ENCODE measurements at regions not wholly inside any gene's neighbourhood (a gene's known extent, or its start where the extent isn't known, plus 50 kb on each side); places are given as distances from the start of the nearest gene placed in this dataset.

DNA sequence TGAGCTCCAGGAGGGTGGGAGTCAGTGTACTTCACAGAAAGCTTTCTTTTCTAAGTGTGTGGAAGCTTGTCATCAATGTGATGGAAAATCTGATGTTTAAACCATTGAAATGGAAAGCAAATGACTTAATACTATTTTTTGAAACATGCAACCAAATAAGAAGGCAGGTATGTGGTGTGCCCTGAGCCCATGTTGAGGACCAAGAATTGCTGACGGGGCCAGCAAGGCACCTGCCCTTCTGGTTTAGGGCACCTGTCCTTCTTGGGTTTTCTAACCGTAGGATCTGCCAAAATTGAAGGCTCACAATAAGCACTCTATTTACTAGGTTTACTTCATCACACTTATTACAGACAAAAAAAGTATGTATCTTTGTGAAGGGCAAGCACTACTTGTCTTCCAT, 537.7 kb downstream of the SOCS6 start:
- no peak for ATAC-seq
- no peak overlapping the region for H3K4me3 Mint-ChIP-seq
- H3K27me3 Mint-ChIP-seq (ENCODE audit: low read depth), result peaks cover 4% of the 10 kb centered on the region
- ChIA-PET CTCF (no interaction called here), POLR2A (no interaction called here)
- DNase-seq (ENCODE audit: low spot score), result no peak
- peaks cover 78% of the 10 kb centered on the region for H3K9me3 Mint-ChIP-seq
- H3K36me3 Mint-ChIP-seq, result peaks cover 62% of the 10 kb centered on the region
- TF ChIP-seq GABPB1 (CRISPR knock-in tag; IDR thresholded peaks at IDR 0.05) (no peak), KAT7 (CRISPR knock-in tag; IDR thresholded peaks at IDR 0.05; ENCODE audit: borderline replicate concordance) (no peak), PRRX2 (CRISPR knock-in tag; IDR thresholded peaks at IDR 0.05) (no peak), MXD4 (CRISPR knock-in tag; IDR thresholded peaks at IDR 0.05; ENCODE audit: borderline replicate concordance) (no peak), NR2C2 (CRISPR knock-in tag; IDR thresholded peaks at IDR 0.05) (no peak), ZNF263 (CRISPR knock-in tag; IDR thresholded peaks at IDR 0.05; ENCODE audit: low read depth) (no peak), ZNF121 (CRISPR knock-in tag; IDR thresholded peaks at IDR 0.05) (no peak), NR3C1 (CRISPR knock-in tag; conservative IDR thresholded peaks at IDR 0.05; ENCODE audit: low read depth) (no peak), GTF2I (CRISPR knock-in tag; conservative IDR thresholded peaks at IDR 0.05) (no peak), CBFB (CRISPR knock-in tag; IDR thresholded peaks at IDR 0.05; ENCODE audit: low read depth) (no peak), ZNF671 (CRISPR knock-in tag; IDR thresholded peaks at IDR 0.05) (no peak), FOXP1 (CRISPR knock-in tag; IDR thresholded peaks at IDR 0.05; ENCODE audit: borderline replicate concordance) (no peak), NFE2L1 (CRISPR knock-in tag; IDR thresholded peaks at IDR 0.05) (no peak)
- TF ChIP-seq, protein P1, sequence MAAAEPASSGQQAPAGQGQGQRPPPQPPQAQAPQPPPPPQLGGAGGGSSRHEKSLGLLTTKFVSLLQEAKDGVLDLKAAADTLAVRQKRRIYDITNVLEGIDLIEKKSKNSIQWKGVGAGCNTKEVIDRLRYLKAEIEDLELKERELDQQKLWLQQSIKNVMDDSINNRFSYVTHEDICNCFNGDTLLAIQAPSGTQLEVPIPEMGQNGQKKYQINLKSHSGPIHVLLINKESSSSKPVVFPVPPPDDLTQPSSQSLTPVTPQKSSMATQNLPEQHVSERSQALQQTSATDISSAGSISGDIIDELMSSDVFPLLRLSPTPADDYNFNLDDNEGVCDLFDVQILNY (CRISPR knock-in tag; IDR thresholded peaks at IDR 0.05), result no peak
- TF ChIP-seq, protein P2, sequence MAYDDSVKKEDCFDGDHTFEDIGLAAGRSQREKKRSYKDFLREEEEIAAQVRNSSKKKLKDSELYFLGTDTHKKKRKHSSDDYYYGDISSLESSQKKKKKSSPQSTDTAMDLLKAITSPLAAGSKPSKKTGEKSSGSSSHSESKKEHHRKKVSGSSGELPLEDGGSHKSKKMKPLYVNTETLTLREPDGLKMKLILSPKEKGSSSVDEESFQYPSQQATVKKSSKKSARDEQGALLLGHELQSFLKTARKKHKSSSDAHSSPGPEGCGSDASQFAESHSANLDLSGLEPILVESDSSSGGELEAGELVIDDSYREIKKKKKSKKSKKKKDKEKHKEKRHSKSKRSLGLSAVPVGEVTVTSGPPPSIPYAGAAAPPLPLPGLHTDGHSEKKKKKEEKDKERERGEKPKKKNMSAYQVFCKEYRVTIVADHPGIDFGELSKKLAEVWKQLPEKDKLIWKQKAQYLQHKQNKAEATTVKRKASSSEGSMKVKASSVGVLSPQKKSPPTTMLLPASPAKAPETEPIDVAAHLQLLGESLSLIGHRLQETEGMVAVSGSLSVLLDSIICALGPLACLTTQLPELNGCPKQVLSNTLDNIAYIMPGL (CRISPR knock-in tag; IDR thresholded peaks at IDR 0.05), result no peak
- TF ChIP-seq, protein P3, sequence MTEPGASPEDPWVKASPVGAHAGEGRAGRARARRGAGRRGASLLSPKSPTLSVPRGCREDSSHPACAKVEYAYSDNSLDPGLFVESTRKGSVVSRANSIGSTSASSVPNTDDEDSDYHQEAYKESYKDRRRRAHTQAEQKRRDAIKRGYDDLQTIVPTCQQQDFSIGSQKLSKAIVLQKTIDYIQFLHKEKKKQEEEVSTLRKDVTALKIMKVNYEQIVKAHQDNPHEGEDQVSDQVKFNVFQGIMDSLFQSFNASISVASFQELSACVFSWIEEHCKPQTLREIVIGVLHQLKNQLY (CRISPR knock-in tag; IDR thresholded peaks at IDR 0.05), result no peak
- TF ChIP-seq, protein P4, sequence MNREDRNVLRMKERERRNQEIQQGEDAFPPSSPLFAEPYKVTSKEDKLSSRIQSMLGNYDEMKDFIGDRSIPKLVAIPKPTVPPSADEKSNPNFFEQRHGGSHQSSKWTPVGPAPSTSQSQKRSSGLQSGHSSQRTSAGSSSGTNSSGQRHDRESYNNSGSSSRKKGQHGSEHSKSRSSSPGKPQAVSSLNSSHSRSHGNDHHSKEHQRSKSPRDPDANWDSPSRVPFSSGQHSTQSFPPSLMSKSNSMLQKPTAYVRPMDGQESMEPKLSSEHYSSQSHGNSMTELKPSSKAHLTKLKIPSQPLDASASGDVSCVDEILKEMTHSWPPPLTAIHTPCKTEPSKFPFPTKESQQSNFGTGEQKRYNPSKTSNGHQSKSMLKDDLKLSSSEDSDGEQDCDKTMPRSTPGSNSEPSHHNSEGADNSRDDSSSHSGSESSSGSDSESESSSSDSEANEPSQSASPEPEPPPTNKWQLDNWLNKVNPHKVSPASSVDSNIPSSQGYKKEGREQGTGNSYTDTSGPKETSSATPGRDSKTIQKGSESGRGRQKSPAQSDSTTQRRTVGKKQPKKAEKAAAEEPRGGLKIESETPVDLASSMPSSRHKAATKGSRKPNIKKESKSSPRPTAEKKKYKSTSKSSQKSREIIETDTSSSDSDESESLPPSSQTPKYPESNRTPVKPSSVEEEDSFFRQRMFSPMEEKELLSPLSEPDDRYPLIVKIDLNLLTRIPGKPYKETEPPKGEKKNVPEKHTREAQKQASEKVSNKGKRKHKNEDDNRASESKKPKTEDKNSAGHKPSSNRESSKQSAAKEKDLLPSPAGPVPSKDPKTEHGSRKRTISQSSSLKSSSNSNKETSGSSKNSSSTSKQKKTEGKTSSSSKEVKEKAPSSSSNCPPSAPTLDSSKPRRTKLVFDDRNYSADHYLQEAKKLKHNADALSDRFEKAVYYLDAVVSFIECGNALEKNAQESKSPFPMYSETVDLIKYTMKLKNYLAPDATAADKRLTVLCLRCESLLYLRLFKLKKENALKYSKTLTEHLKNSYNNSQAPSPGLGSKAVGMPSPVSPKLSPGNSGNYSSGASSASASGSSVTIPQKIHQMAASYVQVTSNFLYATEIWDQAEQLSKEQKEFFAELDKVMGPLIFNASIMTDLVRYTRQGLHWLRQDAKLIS (CRISPR knock-in tag; IDR thresholded peaks at IDR 0.05; ENCODE audit: borderline replicate concordance), result no peak
- TF ChIP-seq, protein P5, sequence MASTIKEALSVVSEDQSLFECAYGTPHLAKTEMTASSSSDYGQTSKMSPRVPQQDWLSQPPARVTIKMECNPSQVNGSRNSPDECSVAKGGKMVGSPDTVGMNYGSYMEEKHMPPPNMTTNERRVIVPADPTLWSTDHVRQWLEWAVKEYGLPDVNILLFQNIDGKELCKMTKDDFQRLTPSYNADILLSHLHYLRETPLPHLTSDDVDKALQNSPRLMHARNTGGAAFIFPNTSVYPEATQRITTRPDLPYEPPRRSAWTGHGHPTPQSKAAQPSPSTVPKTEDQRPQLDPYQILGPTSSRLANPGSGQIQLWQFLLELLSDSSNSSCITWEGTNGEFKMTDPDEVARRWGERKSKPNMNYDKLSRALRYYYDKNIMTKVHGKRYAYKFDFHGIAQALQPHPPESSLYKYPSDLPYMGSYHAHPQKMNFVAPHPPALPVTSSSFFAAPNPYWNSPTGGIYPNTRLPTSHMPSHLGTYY (CRISPR knock-in tag; IDR thresholded peaks at IDR 0.05), result no peak
- no peaks in the 10 kb centered on the region for H3K4me1 Mint-ChIP-seq
- no peak overlapping the region for H3K27ac Mint-ChIP-seq

DNA sequence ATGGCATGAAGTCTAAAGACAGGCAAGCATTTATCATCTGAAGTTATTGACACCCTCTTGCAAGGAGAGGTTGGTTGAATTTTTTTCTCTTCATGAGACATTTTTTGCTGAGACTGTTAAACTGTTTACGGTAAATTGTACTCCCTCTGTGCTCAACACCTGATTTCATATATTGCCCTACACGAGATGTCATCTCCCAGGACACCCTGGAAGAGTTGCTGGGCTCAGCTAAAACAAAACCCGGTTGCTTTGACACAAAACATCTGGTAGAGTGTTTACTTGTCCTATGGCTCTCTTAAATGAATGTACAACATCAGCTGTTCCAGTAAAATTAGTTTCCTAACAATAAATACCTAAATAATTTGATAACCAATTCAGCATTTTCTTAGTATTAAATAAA, 533.8 kb downstream of the SOCS6 start:
- POLR2A ChIA-PET, result no interaction called here
- peaks cover 4% of the 10 kb centered on the region for H3K27me3 Mint-ChIP-seq (ENCODE audit: low read depth)
- TF ChIP-seq ZNF416 (CRISPR knock-in tag; IDR thresholded peaks at IDR 0.05) (no peak), OVOL2 (CRISPR knock-in tag; IDR thresholded peaks at IDR 0.05; ENCODE audit: borderline replicate concordance) (no peak), NR1H2 (CRISPR knock-in tag; IDR thresholded peaks at IDR 0.05) (no peak), ETV6 (CRISPR knock-in tag; IDR thresholded peaks at IDR 0.05) (no peak), ESRRA (CRISPR knock-in tag; IDR thresholded peaks at IDR 0.05; ENCODE audit: borderline replicate concordance) (no peak)
- TF ChIP-seq, protein P6, sequence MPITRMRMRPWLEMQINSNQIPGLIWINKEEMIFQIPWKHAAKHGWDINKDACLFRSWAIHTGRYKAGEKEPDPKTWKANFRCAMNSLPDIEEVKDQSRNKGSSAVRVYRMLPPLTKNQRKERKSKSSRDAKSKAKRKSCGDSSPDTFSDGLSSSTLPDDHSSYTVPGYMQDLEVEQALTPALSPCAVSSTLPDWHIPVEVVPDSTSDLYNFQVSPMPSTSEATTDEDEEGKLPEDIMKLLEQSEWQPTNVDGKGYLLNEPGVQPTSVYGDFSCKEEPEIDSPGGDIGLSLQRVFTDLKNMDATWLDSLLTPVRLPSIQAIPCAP (CRISPR knock-in tag; IDR thresholded peaks at IDR 0.05), result no peak
- TF ChIP-seq, protein P7, sequence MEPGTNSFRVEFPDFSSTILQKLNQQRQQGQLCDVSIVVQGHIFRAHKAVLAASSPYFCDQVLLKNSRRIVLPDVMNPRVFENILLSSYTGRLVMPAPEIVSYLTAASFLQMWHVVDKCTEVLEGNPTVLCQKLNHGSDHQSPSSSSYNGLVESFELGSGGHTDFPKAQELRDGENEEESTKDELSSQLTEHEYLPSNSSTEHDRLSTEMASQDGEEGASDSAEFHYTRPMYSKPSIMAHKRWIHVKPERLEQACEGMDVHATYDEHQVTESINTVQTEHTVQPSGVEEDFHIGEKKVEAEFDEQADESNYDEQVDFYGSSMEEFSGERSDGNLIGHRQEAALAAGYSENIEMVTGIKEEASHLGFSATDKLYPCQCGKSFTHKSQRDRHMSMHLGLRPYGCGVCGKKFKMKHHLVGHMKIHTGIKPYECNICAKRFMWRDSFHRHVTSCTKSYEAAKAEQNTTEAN (CRISPR knock-in tag; IDR thresholded peaks at IDR 0.05), result no peak
- DNase-seq (ENCODE audit: low spot score) (no peak), ATAC-seq (no peak)
- CTCF ChIA-PET, result no interaction called here
- peaks cover 82% of the 10 kb centered on the region for H3K9me3 Mint-ChIP-seq
- no peaks in the 10 kb centered on the region for H3K4me1 Mint-ChIP-seq
- peaks cover 67% of the 10 kb centered on the region for H3K36me3 Mint-ChIP-seq
- H3K4me3 Mint-ChIP-seq, result no peak overlapping the region
- no peak overlapping the region for H3K27ac Mint-ChIP-seq
